ENCODE measurements at regions not wholly inside any gene's neighbourhood (a gene's known extent, or its start where the extent isn't known, plus 50 kb on each side); places are given as distances from the start of the nearest gene placed in this dataset.

DNA sequence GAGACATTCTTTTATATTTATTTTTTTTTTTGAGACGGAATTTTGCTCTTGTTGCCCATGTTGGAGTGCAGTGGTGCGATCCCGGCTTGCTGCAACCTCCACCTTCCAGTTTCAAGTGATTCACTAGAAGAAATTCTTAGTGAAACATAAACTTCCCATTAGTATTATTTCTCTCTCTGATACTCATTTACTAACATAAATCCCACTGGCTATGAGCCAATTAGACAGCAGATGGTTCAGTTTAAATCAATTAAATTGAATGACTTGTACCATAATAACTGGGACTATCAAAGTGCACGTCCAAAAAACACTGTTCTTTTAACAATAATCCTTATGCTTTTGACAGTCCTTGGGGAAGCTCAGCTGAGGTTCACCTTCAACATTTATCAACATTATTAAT is 111.2 kb upstream of the PTCHD4 start:
- intact Hi-C loops (cut with DNase I): no loop called here
- Histone ChIP-seq H3K4me1 (no peaks in the 10 kb centered on the region), H3K27me3 (no peaks in the 10 kb centered on the region), H3K4me3 (no peak overlapping the region), H3K36me3 (no peaks in the 10 kb centered on the region), H3K9me3 (no peaks in the 10 kb centered on the region), H3K27ac (no peak overlapping the region)
- WGBS, 4 donors: 80 to 86% (median 84%) methylated on average over 4 of the region's 4 CpGs
- DNase-seq (no peak), ATAC-seq (no peak)
- TF ChIP-seq POLR2A (IDR thresholded peaks at IDR 0.05): no peak
- TF ChIP-seq, protein P1, sequence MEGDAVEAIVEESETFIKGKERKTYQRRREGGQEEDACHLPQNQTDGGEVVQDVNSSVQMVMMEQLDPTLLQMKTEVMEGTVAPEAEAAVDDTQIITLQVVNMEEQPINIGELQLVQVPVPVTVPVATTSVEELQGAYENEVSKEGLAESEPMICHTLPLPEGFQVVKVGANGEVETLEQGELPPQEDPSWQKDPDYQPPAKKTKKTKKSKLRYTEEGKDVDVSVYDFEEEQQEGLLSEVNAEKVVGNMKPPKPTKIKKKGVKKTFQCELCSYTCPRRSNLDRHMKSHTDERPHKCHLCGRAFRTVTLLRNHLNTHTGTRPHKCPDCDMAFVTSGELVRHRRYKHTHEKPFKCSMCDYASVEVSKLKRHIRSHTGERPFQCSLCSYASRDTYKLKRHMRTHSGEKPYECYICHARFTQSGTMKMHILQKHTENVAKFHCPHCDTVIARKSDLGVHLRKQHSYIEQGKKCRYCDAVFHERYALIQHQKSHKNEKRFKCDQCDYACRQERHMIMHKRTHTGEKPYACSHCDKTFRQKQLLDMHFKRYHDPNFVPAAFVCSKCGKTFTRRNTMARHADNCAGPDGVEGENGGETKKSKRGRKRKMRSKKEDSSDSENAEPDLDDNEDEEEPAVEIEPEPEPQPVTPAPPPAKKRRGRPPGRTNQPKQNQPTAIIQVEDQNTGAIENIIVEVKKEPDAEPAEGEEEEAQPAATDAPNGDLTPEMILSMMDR (IDR thresholded peaks at IDR 0.05): no peak

DNA sequence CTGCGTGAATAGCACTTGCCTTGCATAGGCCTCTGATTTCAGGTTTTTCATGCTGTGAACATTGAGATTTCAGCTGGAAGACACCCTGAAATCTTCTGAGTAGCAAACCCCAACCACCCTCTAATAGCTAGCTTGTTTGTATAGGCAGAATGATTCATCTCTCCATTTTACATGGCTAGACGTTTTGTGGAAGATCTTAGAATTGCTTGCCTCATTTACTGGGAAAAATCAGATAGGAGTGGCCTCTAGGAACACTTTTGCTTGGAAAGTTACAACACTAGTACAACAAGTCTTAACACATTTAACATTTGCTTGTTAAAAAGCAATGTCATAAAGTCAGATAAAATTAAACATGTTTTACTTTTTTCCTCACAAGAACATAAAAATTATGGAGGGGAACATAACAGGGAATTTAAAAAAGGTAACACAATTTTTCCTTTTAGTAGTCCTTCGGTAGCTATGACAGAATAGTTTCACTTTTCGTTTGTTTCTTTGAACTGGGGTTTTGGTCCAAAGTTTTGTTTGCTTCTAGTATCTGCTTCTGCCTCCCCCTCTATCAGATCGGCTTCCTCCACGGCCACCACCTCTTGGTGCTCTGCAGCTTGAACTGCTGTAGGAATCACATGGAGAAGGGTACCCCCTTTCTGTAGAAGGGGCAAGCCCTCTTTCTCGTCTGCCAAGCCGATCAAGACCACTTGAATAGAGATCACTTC is 102.2 kb upstream of the PTCHD4 start:
- ATAC-seq (no peak), DNase-seq (no peak)
- TF ChIP-seq, protein P1 (IDR thresholded peaks at IDR 0.05): no peak
- no peak for TF ChIP-seq POLR2A (IDR thresholded peaks at IDR 0.05)
- H3K27me3 ChIP-seq: no peaks in the 10 kb centered on the region
- H3K36me3 ChIP-seq: no peaks in the 10 kb centered on the region
- intact Hi-C loops (cut with DNase I): no loop called here
- WGBS, 4 donors: 86 to 89% (median 87%) methylated on average over 8 of the region's 8 CpGs
- no peak overlapping the region for H3K4me3 ChIP-seq
- H3K4me1 ChIP-seq: no peaks in the 10 kb centered on the region
- H3K27ac ChIP-seq: no peak overlapping the region
- peaks cover 0 to 4% (median 0%) of the 10 kb centered on the region in 12 donors for H3K9me3 ChIP-seq

DNA sequence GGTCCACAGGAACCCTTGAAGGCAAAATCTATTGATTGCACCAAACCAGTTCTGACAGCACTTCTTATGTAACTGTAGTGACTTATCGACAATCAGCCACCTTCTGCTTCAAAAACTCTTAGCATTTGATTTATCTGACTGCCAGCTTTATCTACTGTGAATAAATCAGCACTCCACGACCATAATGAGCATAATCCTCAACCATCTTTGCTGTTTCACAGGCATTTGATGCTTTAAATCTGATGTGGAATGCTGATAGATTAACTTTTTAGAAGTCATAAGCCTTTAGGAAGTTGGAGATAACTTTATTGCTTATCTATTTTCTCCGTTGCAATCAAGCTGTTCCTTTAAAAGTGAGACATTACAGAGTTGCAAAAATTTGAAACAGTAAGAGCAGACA is 101.5 kb upstream of the PTCHD4 start:
- intact Hi-C loops (cut with DNase I): no loop called here
- Histone ChIP-seq H3K4me3 (no peak overlapping the region), H3K27ac (no peak overlapping the region), H3K27me3 (no peaks in the 10 kb centered on the region), H3K9me3 (peaks cover 0 to 4% (median 0%) of the 10 kb centered on the region in 12 donors), H3K4me1 (no peaks in the 10 kb centered on the region), H3K36me3 (no peaks in the 10 kb centered on the region)
- 44 to 47% (median 44%) methylated on average over 3 of the region's 3 CpGs for WGBS, 4 donors
- TF ChIP-seq, protein P1 (IDR thresholded peaks at IDR 0.05): no peak
- TF ChIP-seq POLR2A (IDR thresholded peaks at IDR 0.05): no peak
- no peak for DNase-seq
- no peak for ATAC-seq

DNA sequence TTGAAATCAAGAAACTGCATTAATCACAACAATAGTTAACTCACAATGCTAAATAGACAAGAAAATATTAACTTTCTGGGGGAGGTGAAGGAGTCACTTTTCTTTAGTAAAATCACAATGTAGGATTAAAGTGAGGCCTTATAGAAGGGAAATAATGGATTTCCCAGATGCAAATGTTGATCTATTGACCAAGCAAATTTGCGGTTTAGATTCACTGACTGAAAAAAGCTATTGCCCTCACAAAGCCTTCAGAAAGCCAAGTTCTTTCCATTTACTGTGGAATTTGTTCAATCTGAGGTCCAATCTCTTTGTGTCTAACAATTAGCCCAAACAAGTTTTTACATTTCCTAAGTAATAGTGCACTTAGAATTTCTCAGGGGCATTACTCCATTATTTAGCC is 95.1 kb upstream of the PTCHD4 start:
- Histone ChIP-seq H3K4me3 (no peak overlapping the region), H3K27ac (no peak overlapping the region), H3K4me1 (no peaks in the 10 kb centered on the region), H3K9me3 (no peaks in the 10 kb centered on the region), H3K36me3 (no peaks in the 10 kb centered on the region), H3K27me3 (no peaks in the 10 kb centered on the region)
- ATAC-seq (no peak), DNase-seq (no peak)
- TF ChIP-seq, protein P1 (IDR thresholded peaks at IDR 0.05): no peak
- TF ChIP-seq POLR2A (IDR thresholded peaks at IDR 0.05): no peak
- intact Hi-C loops (cut with DNase I): no loop called here
- WGBS, 4 donors: 76 to 93% (median 84%) methylated on average over 1 of the region's 1 CpG
